Hypothalamus (tissue), 51 donors: ENCODE measurements at regions not wholly inside any gene's neighbourhood (a gene's known extent, or its start where the extent isn't known, plus 50 kb on each side); places are given as distances from the start of the nearest gene placed in this dataset.
"Not testable (repeated sequence)": the region's sequence is repeated elsewhere in the genome, so short reads cannot be mapped to it uniquely, and the experiment has no call there.

Experiments
- DNase-seq, 51 donors: peaks; one replicate each; lab custom pipeline; 2025; lab: John Stamatoyannopoulos, UW

DNA sequence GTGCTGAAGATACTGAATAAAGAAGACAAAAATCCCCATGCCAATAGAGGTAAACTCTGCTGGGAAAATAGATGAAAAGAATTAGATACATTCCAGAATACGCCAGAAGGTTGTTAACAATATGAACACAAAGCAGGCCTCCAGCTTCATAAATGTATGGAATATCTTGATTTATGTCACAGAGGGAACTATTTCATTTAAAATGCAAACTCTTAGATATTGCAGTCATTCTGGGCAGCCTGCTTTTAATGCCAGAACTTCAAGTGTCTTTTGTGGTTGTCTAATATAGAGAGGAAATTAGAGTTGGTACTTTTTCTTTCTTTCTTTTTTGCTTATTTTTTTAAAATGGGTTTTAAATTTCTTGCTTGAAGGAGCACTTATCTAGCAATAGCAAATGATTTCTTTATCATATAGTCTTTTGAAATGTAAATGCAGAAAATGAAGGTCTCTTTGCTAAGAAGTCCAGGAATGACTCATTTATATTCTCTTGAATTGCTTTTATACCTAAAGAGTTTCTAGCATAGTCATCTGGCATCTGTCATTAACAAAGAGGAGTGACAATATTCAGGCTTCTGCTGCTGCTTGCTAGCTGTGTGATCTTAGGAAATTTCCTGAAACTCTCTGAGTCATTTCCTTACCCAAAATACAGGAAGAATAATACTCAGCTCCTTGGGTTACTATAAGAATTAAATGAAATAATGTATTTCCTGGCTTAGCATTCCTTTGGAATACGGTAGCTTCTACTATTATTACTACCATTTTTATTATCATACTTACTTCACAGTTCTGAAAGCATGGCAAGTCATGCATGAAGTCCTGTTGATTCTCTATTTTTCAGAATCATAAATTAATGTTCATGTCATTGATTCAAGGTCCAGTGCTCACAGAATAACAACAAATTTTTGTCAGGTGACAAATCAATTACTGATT, 527.6 kb downstream of the DIPK2A start:
- DNase-seq: no peak

DNA sequence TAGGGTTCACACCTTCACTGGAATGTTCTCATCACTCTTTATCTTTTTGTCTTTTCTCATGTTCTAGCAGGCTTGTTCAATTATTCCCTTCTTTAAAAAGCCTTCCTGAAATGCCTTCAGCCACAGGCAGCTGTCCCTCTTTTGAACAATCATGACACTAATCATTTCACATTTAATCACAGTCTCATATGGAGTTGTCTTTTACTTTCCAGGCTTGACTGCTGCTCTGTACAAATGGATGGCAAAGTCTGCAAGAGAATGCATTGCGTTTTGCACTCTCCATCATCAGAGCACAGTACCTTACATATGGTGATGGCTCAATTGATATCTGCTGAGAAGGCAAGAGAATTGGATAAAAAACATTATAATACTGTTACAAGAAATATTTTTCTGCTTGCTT, 529.8 kb downstream of the DIPK2A start:
- DNase-seq: no peak

GRCh38 chr3:144502402-144502801, 530.8 kb downstream of the DIPK2A start:
- DNase-seq: no peak

DNA sequence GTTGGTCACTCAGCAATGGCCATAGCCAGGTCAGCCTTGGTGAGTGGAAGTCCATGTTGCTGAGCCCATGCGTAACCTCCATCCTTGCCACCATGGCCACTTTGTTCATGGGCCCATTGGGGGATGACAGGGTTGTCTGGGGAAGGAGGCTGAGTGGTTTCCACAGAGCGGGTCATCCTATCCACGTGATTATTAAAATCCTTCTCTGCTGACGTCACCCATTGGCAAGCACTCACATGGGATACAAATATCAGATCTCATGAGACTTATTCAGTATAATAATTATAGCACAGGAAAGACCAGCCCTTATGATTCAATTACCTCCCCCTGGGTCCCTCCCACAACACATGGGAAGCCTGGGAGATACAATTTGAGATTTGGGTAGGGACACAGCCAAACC, 534.8 kb downstream of the DIPK2A start:
- not testable (repeated sequence) for DNase-seq

DNA sequence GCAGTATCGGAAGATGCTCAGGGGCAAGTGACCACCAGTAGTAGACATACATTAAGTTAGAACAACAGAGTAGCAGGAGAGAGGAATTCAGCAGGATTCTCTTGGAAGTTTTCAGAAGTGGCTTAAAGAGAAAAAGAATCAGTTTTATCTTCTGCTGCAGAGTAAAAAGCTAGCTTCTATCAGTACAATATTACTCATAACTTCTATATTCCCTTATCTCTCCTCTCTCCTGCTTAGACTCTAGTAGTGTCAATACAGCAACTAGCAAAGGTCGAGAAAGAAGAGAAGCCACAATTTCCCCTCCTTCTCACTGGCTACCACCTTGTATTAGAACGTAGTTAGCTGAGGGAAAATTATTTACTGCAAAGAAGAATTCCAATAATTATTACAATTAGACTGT, 539.7 kb downstream of the DIPK2A start:
- DNase-seq: no peak

GRCh38 chr3:144516026-144516425, 544.4 kb downstream of the DIPK2A start:
- no peak for DNase-seq

GRCh38 chr3:144516589-144516988, 545.0 kb downstream of the DIPK2A start:
- DNase-seq: no peak

DNA sequence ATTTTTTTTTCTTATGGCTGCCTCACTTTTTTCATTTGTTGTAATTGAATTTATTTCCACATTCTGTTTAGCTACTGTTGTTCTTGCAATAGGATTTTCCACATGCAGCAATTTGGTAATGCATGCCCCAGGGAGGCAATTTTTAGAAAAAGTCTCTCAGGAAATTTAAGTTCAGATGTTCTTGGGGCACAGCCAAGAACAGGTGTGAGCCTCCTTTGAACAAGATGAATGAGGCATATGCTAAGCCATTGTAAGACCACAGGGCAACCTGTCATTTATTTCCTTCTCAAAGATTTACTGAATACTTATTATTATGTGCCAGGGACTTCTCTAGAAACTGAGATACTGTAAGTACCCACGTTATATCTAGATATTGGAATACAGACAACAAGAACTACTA, 549.5 kb downstream of the DIPK2A start:
- DNase-seq: no peak

DNA sequence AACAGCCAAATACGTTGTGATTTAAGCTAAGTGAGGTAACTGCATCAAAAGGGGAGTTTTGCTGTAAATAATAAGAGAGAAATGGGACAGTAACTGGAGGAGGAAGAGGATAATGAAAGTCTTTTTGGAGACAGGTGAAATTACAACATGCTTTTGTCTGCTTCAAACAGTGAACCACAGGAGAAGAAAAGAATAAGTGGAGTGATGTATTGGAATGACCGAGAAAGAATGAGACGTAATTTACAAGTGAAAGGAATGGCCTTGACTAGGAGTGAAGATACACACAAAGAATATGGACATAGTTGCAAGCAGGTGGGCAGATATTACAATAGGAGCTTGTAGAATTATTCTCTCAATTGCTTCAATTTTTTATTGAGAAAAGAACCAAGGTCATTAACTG, 550.8 kb downstream of the DIPK2A start:
- DNase-seq: no peak

- no peak for DNase-seq
These were observed 551.8 kb downstream of the DIPK2A start for GRCh38 chr3:144523396-144523795.

GRCh38 chr3:144524531-144524930, 552.9 kb downstream of the DIPK2A start:
- no peak for DNase-seq

DNA sequence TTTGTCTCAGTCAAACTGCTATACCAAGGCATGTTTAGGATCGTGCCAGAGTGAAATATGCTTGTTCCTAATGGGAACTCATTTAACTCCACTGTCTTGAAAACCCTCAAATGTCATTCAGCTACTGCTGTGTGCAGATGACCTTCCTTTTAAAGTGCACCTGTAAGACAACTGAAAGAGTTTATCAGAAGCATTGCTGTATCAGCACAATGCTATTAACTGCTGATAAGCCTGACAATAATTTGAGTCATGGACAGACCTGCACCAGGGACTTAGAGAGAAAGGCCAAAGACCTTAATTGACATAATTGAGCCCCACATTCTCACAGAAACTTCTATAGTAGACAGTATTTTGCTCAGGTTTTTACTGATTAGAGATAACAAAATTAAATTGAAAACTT, 557.9 kb downstream of the DIPK2A start:
- DNase-seq: no peak

GRCh38 chr3:144544871-144545270, 573.2 kb downstream of the DIPK2A start:
- DNase-seq: no peak

- no peak for DNase-seq
These were observed 574.9 kb downstream of the DIPK2A start for GRCh38 chr3:144546539-144546938.

DNA sequence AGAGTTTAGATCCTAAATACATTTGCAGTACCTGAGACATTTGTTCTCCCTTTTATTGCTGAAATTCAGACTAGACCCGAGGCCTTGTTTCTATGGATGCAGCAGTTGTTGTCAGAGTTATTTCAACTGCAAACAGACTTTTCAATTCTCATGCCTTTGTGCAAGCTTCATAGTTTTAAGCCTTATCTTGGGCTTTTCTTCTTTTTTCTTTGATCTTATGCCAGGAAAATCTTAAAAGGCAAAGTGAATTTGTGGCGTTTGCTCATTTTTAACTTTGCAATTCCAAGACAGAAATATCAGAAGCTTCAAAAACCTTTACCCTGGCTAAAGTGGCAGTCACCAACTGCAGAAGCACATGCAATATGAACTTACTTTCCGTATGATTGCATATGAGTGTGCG, 576.7 kb downstream of the DIPK2A start:
- no peak for DNase-seq

DNA sequence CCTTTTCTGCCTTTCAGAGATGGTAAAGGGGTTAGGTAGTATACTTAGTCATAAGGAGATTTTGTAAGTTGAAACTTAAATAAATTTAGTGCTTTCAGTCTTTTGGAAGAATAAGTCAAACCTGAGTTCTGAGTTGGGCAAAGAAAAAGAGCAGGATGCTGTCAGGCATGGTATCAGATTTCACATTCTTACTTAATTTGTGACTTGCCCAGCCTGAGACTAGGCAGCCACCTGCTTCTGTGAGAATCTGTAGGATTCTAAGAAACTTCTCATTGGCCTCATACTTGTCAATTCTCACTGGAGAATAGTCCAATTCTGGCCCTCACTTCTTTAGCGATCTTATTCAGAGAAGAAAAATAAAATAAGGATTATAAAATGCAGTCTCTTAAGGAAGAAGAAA, 577.5 kb downstream of the DIPK2A start:
- no peak for DNase-seq

GRCh38 chr3:144552346-144553057, 580.9 kb downstream of the DIPK2A start:
- DNase-seq: no peak

DNA sequence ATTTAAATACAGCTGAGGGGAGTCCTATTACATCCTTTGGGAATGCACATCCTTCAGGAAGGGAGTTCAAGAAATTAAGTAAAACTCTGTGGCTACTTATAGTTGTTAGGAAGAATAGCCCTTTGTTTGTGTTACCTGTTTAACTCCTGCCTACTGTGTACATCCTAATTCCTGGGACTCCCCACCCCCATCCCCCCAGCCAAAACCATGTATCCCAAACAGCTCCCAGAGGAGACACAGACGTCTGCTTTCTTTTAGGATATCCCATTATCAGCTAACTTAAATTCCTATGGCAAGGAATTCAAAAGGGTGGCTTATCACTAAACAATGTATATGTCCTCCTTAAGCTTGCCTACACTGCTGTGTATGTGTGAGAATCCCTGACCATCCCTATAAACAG, 581.7 kb downstream of the DIPK2A start:
- no peak for DNase-seq

DNA sequence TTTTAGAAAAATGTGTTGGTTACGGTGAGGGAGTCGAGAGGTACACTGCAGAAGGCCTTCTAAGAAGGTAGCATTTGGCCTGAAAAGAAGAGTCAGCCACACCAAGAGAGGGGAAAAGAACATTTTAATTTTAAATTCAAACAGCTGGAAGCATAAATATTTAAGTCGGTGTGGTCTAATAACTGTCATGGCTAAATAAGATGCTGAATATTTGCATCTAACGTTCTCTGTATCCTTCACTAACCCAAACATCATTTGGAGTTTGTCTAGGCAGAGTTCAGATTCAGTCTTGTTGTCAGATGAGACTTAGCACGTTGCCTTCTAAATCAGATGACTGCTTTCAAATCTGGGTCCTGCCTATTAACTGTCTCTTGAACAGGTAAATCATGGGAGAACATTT, 583.3 kb downstream of the DIPK2A start:
- DNase-seq: no peak

DNA sequence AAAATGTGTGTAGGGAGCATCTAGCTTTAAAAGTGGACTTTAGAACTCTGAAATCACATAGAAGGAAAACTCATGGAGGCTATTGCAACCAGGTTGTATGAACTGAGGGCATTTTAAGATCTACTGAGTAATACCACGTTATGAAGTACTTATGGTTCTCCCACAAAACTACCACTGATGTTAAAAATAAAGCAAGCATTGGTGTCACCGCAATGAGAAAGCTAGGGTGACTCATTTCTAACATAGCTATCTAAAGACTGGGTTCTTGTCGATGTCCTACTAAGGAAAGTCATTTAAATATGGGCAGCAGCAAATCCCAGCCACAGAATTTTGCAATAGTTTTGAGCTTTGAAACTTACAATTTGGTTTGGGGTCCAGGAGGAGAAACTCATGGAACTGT, 584.8 kb downstream of the DIPK2A start:
- DNase-seq: no peak

GRCh38 chr3:144557515-144557914, 585.9 kb downstream of the DIPK2A start:
- no peak for DNase-seq

- DNase-seq: no peak
These were observed 592.4 kb downstream of the DIPK2A start for GRCh38 chr3:144564011-144564410.
